ENCODE measurements at regions not wholly inside any gene's neighbourhood (a gene's known extent, or its start where the extent isn't known, plus 50 kb on each side); places are given as distances from the start of the nearest gene placed in this dataset.

DNA sequence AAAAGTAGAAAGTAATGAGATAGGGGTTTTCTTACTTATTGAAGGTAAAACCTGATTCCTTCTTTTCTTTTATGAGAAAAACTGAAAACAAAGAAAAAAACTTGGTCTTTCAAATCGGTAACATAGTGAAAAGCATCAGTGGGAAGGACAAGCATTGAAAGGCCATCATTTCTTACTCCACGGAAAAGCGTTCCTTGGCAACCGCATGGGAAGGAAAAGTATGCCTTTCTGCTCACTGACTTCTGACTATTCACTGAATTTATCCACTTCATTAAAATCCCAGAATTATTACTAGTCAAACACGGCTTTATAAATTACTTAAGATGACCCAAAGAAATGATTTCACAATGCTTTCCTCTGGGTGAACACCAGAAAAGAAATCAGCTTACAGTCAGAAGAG is 646.7 kb downstream of the TLL1 start:
- Mint-ChIP-seq H3K36me3 (ENCODE audit: insufficient read depth, unreplicated experiment) (no peaks in the 10 kb centered on the region), H3K27ac (ENCODE audit: unreplicated experiment) (no peak overlapping the region), H3K9me3 (ENCODE audit: low read depth, unreplicated experiment) (peaks cover 3% of the 10 kb centered on the region), H3K4me3 (ENCODE audit: low read depth, unreplicated experiment) (no peak overlapping the region), H3K27me3 (ENCODE audit: unreplicated experiment) (no peaks in the 10 kb centered on the region), H3K4me1 (ENCODE audit: low read depth, unreplicated experiment) (no peaks in the 10 kb centered on the region)
- TF ChIP-seq, protein P1, sequence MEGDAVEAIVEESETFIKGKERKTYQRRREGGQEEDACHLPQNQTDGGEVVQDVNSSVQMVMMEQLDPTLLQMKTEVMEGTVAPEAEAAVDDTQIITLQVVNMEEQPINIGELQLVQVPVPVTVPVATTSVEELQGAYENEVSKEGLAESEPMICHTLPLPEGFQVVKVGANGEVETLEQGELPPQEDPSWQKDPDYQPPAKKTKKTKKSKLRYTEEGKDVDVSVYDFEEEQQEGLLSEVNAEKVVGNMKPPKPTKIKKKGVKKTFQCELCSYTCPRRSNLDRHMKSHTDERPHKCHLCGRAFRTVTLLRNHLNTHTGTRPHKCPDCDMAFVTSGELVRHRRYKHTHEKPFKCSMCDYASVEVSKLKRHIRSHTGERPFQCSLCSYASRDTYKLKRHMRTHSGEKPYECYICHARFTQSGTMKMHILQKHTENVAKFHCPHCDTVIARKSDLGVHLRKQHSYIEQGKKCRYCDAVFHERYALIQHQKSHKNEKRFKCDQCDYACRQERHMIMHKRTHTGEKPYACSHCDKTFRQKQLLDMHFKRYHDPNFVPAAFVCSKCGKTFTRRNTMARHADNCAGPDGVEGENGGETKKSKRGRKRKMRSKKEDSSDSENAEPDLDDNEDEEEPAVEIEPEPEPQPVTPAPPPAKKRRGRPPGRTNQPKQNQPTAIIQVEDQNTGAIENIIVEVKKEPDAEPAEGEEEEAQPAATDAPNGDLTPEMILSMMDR (IDR thresholded peaks at IDR 0.05; ENCODE audit: unreplicated experiment) = no peak
- no TSS peak for BruUV-seq (replicated peaks)
- intact Hi-C loops (cut with micrococcal nuclease; ENCODE audit: unreplicated experiment) = no loop called here
- CTCF ChIA-PET = no interaction called here
- DNase-seq = no peak

DNA sequence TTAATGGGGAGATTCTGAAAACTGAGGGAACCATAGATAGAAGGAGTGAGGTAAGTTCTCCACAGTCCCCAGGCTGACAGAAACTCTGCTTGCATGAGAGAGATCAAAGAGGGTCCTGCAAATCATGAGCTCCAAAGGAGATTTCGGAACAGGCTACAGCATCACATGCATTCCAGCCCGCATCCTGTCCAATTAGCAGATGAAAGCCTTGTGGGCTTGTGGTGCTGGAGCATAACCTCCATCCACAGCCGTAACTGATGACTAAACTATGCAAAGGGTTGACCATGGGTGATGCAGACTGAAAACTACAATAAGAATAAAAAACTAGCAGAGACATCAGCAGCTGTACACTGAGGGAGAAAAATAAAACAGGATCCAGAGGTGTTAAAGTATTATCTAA is 654.5 kb downstream of the TLL1 start:
- no peak overlapping the region for H3K27ac Mint-ChIP-seq (ENCODE audit: unreplicated experiment)
- H3K4me1 Mint-ChIP-seq (ENCODE audit: low read depth, unreplicated experiment) = no peaks in the 10 kb centered on the region

DNA sequence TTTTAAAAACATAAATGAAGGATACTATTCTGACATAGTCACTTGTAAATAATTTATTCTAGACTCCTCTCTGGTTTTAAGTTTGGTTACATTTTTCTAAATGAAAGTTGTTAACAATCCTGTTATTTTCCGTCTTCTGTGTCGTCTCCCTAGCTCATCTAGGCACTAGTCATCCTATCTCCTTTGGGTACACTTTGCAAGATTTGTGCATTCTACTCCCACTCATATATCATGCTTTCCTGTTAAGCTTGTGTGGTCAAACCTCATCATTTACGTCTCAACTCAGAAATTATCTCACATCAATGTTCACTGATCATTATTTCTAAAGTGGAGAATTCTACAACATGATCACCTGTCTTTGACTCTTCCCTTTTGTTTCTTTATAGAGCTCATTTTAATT is 658.7 kb downstream of the TLL1 start:
- DNase-seq = no peak
- TF ChIP-seq, protein P1 (IDR thresholded peaks at IDR 0.05; ENCODE audit: unreplicated experiment) = no peak
- Mint-ChIP-seq H3K4me1 (ENCODE audit: low read depth, unreplicated experiment) (no peaks in the 10 kb centered on the region), H3K4me3 (ENCODE audit: low read depth, unreplicated experiment) (no peak overlapping the region), H3K9me3 (ENCODE audit: low read depth, unreplicated experiment) (no peaks in the 10 kb centered on the region), H3K27me3 (ENCODE audit: unreplicated experiment) (no peaks in the 10 kb centered on the region), H3K36me3 (ENCODE audit: insufficient read depth, unreplicated experiment) (no peaks in the 10 kb centered on the region), H3K27ac (ENCODE audit: unreplicated experiment) (no peak overlapping the region)
- BruUV-seq (replicated peaks) = no TSS peak
- CTCF ChIA-PET = no interaction called here
- intact Hi-C loops (cut with micrococcal nuclease; ENCODE audit: unreplicated experiment) = no loop called here

More for the DNA sequence above, 654.5 kb downstream of the TLL1 start:
- CTCF ChIA-PET = no interaction called here
- intact Hi-C loops (cut with micrococcal nuclease; ENCODE audit: unreplicated experiment) = no loop called here
- DNase-seq = no peak
- no TSS peak for BruUV-seq (replicated peaks)
- no peaks in the 10 kb centered on the region for H3K9me3 Mint-ChIP-seq (ENCODE audit: low read depth, unreplicated experiment)
- TF ChIP-seq, protein P1 (IDR thresholded peaks at IDR 0.05; ENCODE audit: unreplicated experiment) = no peak
- H3K36me3 Mint-ChIP-seq (ENCODE audit: insufficient read depth, unreplicated experiment) = peaks cover 5% of the 10 kb centered on the region
- H3K27me3 Mint-ChIP-seq (ENCODE audit: unreplicated experiment) = no peaks in the 10 kb centered on the region
- no peak overlapping the region for H3K4me3 Mint-ChIP-seq (ENCODE audit: low read depth, unreplicated experiment)

DNA sequence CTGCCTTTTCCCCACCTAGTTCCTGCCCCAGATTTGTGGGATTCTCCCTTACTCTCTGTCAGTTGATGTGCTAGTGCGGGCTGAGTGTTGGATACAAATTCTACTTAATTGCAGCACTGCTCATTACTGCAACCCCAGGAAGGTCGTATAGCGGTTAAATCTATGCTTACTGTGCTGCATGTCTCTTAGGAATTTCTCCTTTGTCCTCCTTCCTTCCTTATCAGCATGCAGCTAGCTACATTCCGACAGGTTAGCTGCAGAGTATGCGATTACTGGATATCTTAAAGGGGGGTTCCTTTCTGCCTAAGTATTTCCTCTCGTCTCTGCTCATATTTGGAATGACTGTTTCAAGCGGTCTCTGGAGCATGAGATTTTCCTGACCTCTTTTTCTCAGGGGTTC is 662.8 kb downstream of the TLL1 start:
- CTCF ChIA-PET = no interaction called here
- no peaks in the 10 kb centered on the region for H3K4me1 Mint-ChIP-seq (ENCODE audit: low read depth, unreplicated experiment)
- intact Hi-C loops (cut with micrococcal nuclease; ENCODE audit: unreplicated experiment) = no loop called here
- H3K36me3 Mint-ChIP-seq (ENCODE audit: insufficient read depth, unreplicated experiment) = no peaks in the 10 kb centered on the region
- BruUV-seq (replicated peaks) = no TSS peak
- H3K27me3 Mint-ChIP-seq (ENCODE audit: unreplicated experiment) = no peaks in the 10 kb centered on the region
- DNase-seq = no peak
- H3K4me3 Mint-ChIP-seq (ENCODE audit: low read depth, unreplicated experiment) = no peak overlapping the region
- H3K27ac Mint-ChIP-seq (ENCODE audit: unreplicated experiment) = no peak overlapping the region
- H3K9me3 Mint-ChIP-seq (ENCODE audit: low read depth, unreplicated experiment) = no peaks in the 10 kb centered on the region
- TF ChIP-seq, protein P1 (IDR thresholded peaks at IDR 0.05; ENCODE audit: unreplicated experiment) = no peak

Measured in Calu3 (cell line).